ENCODE measurements at regions not wholly inside any gene's neighbourhood (a gene's known extent, or its start where the extent isn't known, plus 50 kb on each side); places are given as distances from the start of the nearest gene placed in this dataset.
"Not testable (repeated sequence)": the region's sequence is repeated elsewhere in the genome, so short reads cannot be mapped to it uniquely, and the experiment has no call there.

- DNase-seq (ENCODE audit: low read depth): no peak
Measured at GRCh38 chr4:116018831-116019230, 905.4 kb upstream of the NDST4 start.

GRCh38 chr4:116016201-116016600 is 902.8 kb upstream of the NDST4 start:
- no peak for DNase-seq (ENCODE audit: low read depth)

GRCh38 chr4:116015549-116015948 is 902.1 kb upstream of the NDST4 start:
- no peak for DNase-seq (ENCODE audit: low read depth)

- no peak for DNase-seq (ENCODE audit: low read depth)
Measured at GRCh38 chr4:116015062-116015461, 901.6 kb upstream of the NDST4 start.

- DNase-seq (ENCODE audit: low read depth): no peak
Measured at GRCh38 chr4:116010923-116011322, 897.5 kb upstream of the NDST4 start.

GRCh38 chr4:116005806-116006088 is 892.3 kb upstream of the NDST4 start:
- no peak for DNase-seq (ENCODE audit: low read depth)

- no peak for DNase-seq (ENCODE audit: low read depth)
Measured at GRCh38 chr4:116005037-116005805, 891.8 kb upstream of the NDST4 start.

- no peak for DNase-seq (ENCODE audit: low read depth)
Measured at GRCh38 chr4:116001291-116001690, 887.9 kb upstream of the NDST4 start.

GRCh38 chr4:115986573-115986972 is 873.2 kb upstream of the NDST4 start:
- DNase-seq (ENCODE audit: low read depth): no peak

- not testable (repeated sequence) for DNase-seq (ENCODE audit: low read depth)
Measured at GRCh38 chr4:115975421-115976001, 862.1 kb upstream of the NDST4 start.

- DNase-seq (ENCODE audit: low read depth): no peak
Measured at GRCh38 chr4:115973768-115974167, 860.3 kb upstream of the NDST4 start.

- DNase-seq (ENCODE audit: low read depth): no peak
Measured at GRCh38 chr4:115972967-115973366, 859.5 kb upstream of the NDST4 start.

GRCh38 chr4:115970859-115971258 is 857.4 kb upstream of the NDST4 start:
- no peak for DNase-seq (ENCODE audit: low read depth)

GRCh38 chr4:115969756-115970155 is 856.3 kb upstream of the NDST4 start:
- DNase-seq (ENCODE audit: low read depth): no peak

GRCh38 chr4:115965588-115965987 is 852.2 kb upstream of the NDST4 start:
- no peak for DNase-seq (ENCODE audit: low read depth)

GRCh38 chr4:115956054-115956796 is 842.8 kb upstream of the NDST4 start:
- DNase-seq (ENCODE audit: low read depth): not testable (repeated sequence)

- DNase-seq (ENCODE audit: low read depth): no peak
Measured at GRCh38 chr4:115950806-115951205, 837.4 kb upstream of the NDST4 start.

- not testable (repeated sequence) for DNase-seq (ENCODE audit: low read depth)
Measured at GRCh38 chr4:115949974-115950743, 836.7 kb upstream of the NDST4 start.

- DNase-seq (ENCODE audit: low read depth): no peak
Measured at GRCh38 chr4:115945026-115945425, 831.6 kb upstream of the NDST4 start.

GRCh38 chr4:115944146-115944905 is 830.9 kb upstream of the NDST4 start:
- no peak for DNase-seq (ENCODE audit: low read depth)

- no peak for DNase-seq (ENCODE audit: low read depth)
Measured at GRCh38 chr4:115938764-115939443, 825.5 kb upstream of the NDST4 start.
